ENCODE measurements at regions not wholly inside any gene's neighbourhood (a gene's known extent, or its start where the extent isn't known, plus 50 kb on each side); places are given as distances from the start of the nearest gene placed in this dataset.

- TF ChIP-seq ZBTB7A (IDR thresholded peaks at IDR 0.05; ENCODE audit: low read depth) (no peak), CEBPB (IDR thresholded peaks at IDR 0.05) (no peak), TEAD4 (IDR thresholded peaks at IDR 0.05) (no peak), YY1 (IDR thresholded peaks at IDR 0.05; ENCODE audit: low read depth) (no peak), EGR1 (IDR thresholded peaks at IDR 0.05) (no peak), TAF1 (IDR thresholded peaks at IDR 0.05; ENCODE audit: low read depth) (no peak), TCF12 (IDR thresholded peaks at IDR 0.05; ENCODE audit: low read depth) (no peak), RAD21 (IDR thresholded peaks at IDR 0.05; ENCODE audit: low read depth) (no peak), NFIC (IDR thresholded peaks at IDR 0.05) (no peak), EP300 (IDR thresholded peaks at IDR 0.05; ENCODE audit: borderline replicate concordance) (no peak), CREB1 (IDR thresholded peaks at IDR 0.05; ENCODE audit: low read depth) (no peak), MAX (IDR thresholded peaks at IDR 0.05) (no peak), FOXM1 (IDR thresholded peaks at IDR 0.05; ENCODE audit: borderline replicate concordance, low read depth) (no peak)
- TF ChIP-seq, protein P1, sequence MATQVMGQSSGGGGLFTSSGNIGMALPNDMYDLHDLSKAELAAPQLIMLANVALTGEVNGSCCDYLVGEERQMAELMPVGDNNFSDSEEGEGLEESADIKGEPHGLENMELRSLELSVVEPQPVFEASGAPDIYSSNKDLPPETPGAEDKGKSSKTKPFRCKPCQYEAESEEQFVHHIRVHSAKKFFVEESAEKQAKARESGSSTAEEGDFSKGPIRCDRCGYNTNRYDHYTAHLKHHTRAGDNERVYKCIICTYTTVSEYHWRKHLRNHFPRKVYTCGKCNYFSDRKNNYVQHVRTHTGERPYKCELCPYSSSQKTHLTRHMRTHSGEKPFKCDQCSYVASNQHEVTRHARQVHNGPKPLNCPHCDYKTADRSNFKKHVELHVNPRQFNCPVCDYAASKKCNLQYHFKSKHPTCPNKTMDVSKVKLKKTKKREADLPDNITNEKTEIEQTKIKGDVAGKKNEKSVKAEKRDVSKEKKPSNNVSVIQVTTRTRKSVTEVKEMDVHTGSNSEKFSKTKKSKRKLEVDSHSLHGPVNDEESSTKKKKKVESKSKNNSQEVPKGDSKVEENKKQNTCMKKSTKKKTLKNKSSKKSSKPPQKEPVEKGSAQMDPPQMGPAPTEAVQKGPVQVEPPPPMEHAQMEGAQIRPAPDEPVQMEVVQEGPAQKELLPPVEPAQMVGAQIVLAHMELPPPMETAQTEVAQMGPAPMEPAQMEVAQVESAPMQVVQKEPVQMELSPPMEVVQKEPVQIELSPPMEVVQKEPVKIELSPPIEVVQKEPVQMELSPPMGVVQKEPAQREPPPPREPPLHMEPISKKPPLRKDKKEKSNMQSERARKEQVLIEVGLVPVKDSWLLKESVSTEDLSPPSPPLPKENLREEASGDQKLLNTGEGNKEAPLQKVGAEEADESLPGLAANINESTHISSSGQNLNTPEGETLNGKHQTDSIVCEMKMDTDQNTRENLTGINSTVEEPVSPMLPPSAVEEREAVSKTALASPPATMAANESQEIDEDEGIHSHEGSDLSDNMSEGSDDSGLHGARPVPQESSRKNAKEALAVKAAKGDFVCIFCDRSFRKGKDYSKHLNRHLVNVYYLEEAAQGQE (IDR thresholded peaks at IDR 0.05; ENCODE audit: low read depth): no peak
- TF ChIP-seq, protein P2, sequence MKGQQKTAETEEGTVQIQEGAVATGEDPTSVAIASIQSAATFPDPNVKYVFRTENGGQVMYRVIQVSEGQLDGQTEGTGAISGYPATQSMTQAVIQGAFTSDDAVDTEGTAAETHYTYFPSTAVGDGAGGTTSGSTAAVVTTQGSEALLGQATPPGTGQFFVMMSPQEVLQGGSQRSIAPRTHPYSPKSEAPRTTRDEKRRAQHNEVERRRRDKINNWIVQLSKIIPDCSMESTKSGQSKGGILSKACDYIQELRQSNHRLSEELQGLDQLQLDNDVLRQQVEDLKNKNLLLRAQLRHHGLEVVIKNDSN (IDR thresholded peaks at IDR 0.05): no peak
Measured at GRCh38 chr4:136769717-136770116, 762.6 kb downstream of the PCDH18 start.

- TF ChIP-seq YY1 (IDR thresholded peaks at IDR 0.05; ENCODE audit: low read depth): no peak
- TF ChIP-seq CEBPB (IDR thresholded peaks at IDR 0.05): no peak
- TF ChIP-seq, protein P1 (IDR thresholded peaks at IDR 0.05; ENCODE audit: low read depth): no peak
- no peak for TF ChIP-seq NFIC (IDR thresholded peaks at IDR 0.05)
- no peak for TF ChIP-seq EGR1 (IDR thresholded peaks at IDR 0.05)
- TF ChIP-seq CREB1 (IDR thresholded peaks at IDR 0.05; ENCODE audit: low read depth): no peak
- TF ChIP-seq TAF1 (IDR thresholded peaks at IDR 0.05; ENCODE audit: low read depth): no peak
- no peak for TF ChIP-seq RAD21 (IDR thresholded peaks at IDR 0.05; ENCODE audit: low read depth)
- TF ChIP-seq, protein P2 (IDR thresholded peaks at IDR 0.05): no peak
- no peak for TF ChIP-seq TEAD4 (IDR thresholded peaks at IDR 0.05)
- no peak for TF ChIP-seq FOXM1 (IDR thresholded peaks at IDR 0.05; ENCODE audit: borderline replicate concordance, low read depth)
- TF ChIP-seq ZBTB7A (IDR thresholded peaks at IDR 0.05; ENCODE audit: low read depth): no peak
- no peak for TF ChIP-seq EP300 (IDR thresholded peaks at IDR 0.05; ENCODE audit: borderline replicate concordance)
- TF ChIP-seq MAX (IDR thresholded peaks at IDR 0.05): no peak
- TF ChIP-seq TCF12 (IDR thresholded peaks at IDR 0.05; ENCODE audit: low read depth): no peak
Measured at GRCh38 chr4:136768925-136769275, 763.4 kb downstream of the PCDH18 start.

DNA sequence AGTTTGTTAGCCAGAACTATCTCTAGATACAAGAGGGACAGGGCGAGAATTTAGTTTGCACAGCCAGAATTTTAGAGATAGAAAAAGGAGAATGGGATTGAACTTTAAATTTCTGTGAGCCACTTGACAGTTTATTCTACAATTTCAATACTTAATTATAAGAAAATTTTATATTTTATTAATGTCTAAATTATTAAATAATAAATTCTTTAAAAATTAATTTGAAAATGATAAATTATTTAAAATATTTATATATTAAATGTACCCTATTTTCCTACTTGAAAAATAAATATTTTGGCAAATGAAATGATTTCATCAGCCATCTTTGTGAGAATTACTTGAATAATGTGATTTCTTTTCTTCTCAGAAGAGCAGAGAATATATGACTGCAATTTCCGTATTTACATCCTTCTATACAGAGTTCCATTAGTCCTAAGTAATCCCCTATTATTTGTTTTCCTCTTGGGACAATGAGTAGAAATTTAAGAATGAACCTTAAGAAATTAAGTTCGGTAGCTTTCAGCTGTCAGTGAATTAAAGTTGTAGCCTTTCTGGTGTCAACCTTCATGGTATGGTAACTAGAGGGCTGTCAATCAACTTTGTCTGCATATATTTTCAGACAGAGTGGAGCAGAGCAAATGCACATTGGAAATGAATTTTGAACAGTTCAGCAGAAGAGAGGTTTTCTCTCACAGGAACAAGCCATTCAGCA lies 763.9 kb downstream of the PCDH18 start:
- TF ChIP-seq ZBTB7A (IDR thresholded peaks at IDR 0.05; ENCODE audit: low read depth) (no peak), TCF12 (IDR thresholded peaks at IDR 0.05; ENCODE audit: low read depth) (no peak), RAD21 (IDR thresholded peaks at IDR 0.05; ENCODE audit: low read depth) (no peak), EP300 (IDR thresholded peaks at IDR 0.05; ENCODE audit: borderline replicate concordance) (no peak), CREB1 (IDR thresholded peaks at IDR 0.05; ENCODE audit: low read depth) (no peak), NFIC (IDR thresholded peaks at IDR 0.05) (no peak), FOXM1 (IDR thresholded peaks at IDR 0.05; ENCODE audit: borderline replicate concordance, low read depth) (no peak), TAF1 (IDR thresholded peaks at IDR 0.05; ENCODE audit: low read depth) (no peak), TEAD4 (IDR thresholded peaks at IDR 0.05) (no peak), CEBPB (IDR thresholded peaks at IDR 0.05) (no peak), MAX (IDR thresholded peaks at IDR 0.05) (no peak), YY1 (IDR thresholded peaks at IDR 0.05; ENCODE audit: low read depth) (no peak)
- TF ChIP-seq, protein P2 (IDR thresholded peaks at IDR 0.05): no peak
- TF ChIP-seq, protein P1 (IDR thresholded peaks at IDR 0.05; ENCODE audit: low read depth): no peak

Measured in Ishikawa (cell line).